HG03175 (cell line): ENCODE measurements at regions not wholly inside any gene's neighbourhood (a gene's known extent, or its start where the extent isn't known, plus 50 kb on each side); places are given as distances from the start of the nearest gene placed in this dataset.

ENCODE experiments used
- ATAC-seq: cut with Tn5 transposase; IDR thresholded peaks from one replicate; pipeline ENCODE4 v1.9.1; 2021; ENCODE audit warnings: mild to moderate bottlenecking, moderate library complexity; ENCODE audit not compliant: unreplicated experiment

GRCh38 chr2:181766129-181766528 is 85.8 kb upstream of the NEUROD1 start:
- ATAC-seq = no peak

DNA sequence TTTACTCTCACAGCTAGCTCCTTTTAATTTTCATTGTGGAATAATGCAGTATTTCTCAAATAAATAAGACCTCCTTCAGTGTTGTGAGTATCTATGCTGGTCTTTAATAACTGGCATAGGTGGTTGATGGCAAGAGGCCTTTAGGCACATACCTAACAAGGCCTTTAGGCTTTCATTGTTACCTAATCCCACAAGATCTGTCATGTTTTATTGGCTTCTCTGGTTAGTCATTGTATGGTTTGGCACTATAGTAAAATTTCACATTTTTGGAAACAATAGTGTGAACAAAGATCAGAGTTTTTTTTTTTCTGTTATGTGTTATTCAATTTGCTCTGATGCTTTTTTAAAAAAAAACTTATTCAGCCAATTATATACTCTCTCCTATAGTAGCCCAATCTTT is 89.8 kb upstream of the NEUROD1 start:
- no peak for ATAC-seq

DNA sequence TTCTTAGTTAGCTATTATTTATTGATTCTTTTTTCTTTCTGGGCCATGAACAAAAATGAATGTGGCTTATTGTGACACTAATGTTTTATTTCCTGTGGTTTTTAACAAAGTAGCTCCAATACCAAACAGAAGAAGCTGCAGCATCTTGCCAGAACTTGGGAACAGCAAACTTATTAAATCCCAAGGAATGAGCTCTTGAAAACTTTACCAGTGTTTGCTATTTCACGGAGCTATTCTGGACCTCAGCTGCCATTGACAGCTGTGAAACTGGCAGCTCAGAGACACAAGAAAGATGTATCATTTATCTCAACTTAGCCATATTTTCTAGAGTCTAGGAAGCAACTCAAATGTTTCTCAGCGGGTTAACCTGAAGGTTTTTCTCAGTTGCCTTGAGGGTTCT is 91.0 kb upstream of the NEUROD1 start:
- no peak for ATAC-seq

DNA sequence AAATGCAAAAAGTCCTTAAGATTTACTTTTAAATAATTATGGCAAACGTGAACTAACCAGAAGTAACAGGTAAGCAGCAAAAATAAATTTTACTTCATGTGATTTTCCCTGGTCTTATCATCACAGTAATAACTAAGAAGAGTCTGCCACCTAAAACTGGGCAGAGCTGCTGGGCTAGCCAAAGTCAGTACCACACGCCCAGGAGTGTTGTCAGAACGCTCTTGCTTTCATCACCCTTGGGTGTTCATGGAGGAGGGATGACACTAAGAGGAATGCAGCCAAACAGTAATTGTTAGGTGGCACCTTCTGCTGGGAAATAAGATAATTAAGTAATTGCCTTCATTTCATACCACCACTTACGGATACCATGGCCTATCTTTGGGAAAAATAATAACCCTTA is 92.0 kb upstream of the NEUROD1 start:
- no peak for ATAC-seq

- ATAC-seq = no peak
Measured at GRCh38 chr2:181772777-181773176, 92.5 kb upstream of the NEUROD1 start.

DNA sequence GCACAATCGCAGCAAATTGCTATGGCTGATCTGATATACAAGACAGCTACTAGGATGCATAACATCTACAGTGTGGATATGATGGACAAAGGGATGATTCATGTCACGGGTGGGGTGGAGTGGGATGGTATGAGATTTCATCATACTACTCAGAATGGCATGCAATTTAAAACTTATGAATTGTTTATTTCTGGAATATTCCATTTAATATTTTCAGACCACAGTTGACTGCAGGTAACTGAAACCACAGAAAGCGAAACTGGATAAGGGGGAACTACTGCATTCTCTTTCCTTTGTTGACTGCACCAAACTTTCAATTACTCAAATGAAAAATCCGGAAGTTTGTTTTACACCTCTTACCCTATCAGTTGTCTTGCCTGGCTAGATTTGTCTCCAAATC is 94.4 kb upstream of the NEUROD1 start:
- ATAC-seq = peak; percentile 54

GRCh38 chr2:181776336-181776735 is 96.0 kb upstream of the NEUROD1 start:
- no peak for ATAC-seq

DNA sequence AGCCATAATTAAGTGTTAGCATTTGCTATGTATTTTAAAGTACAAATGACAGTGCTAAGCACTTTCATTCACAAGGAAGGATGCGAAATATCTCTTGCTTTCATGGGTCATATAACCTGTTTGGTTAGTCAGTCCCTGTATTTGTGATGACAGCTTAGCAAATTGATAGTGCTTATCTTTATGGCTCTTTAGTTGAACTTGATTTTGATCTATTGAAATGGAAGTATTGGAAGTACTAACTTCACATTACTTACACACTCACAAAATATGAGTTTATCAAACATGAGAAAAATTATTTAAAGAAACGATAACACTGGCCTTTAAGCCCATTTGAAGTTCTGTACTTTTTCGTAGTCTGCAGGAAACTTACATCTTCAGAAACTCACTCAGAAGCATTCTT is 97.4 kb upstream of the NEUROD1 start:
- ATAC-seq = no peak

GRCh38 chr2:181778621-181779201 is 98.4 kb upstream of the NEUROD1 start:
- no peak for ATAC-seq

DNA sequence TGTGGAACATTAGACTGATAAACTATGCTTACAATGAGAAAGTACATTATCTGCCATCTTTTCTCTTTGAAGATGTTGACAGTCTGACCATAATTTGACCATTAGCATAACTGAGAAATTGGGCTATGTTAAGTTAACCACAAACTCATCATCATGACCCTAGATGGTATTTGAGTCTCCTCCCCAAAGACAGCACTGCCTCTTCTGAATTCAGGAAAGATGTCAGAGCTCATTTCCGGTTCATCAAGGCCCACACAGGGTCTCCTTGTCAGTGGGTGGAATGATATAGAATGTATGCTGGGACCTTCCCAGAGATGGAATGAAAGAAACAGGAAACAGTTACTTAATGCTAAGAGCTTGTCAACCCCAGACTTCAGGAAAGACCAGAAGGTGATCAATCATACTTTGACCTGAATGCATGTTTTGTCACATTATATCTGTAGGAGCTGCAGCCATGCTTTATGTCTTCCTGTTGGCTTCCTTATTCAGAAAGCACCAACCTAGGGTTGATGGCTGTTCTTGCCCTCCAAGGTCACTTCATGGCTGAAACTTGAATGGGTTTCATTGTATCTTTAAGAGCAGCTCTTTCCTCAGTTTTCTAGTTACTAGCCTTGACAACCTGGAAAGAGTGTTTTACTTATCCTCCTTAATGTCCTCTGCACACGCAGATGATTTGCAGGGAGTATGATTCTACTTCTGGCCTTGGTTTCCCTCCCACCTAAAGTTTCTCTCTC is 99.1 kb upstream of the NEUROD1 start:
- ATAC-seq = peak; percentile 21

GRCh38 chr2:181780047-181780651 is 99.8 kb upstream of the NEUROD1 start:
- peak; percentile 75 for ATAC-seq

DNA sequence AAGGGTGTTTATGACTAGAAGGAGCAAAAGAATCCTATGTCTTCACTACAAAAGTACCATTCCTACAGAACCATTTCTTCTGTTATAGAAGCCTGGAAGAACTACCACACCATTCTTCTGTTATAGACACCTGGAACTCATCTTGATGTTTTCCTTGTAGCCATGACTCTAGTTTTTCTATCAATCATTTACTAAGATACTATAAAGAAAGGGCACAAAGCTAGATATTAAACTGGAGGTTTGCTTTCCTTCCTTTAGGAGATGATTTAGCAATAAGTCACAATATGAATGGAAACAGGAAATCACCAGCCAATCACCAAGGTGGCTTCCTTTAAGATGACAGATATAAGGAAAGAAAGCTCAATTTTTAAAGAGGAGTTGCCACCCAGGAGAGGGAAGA is 100.3 kb upstream of the NEUROD1 start:
- peak; percentile 41 for ATAC-seq

GRCh38 chr2:181781078-181781786 is 100.9 kb upstream of the NEUROD1 start:
- ATAC-seq = peak; percentile 67

DNA sequence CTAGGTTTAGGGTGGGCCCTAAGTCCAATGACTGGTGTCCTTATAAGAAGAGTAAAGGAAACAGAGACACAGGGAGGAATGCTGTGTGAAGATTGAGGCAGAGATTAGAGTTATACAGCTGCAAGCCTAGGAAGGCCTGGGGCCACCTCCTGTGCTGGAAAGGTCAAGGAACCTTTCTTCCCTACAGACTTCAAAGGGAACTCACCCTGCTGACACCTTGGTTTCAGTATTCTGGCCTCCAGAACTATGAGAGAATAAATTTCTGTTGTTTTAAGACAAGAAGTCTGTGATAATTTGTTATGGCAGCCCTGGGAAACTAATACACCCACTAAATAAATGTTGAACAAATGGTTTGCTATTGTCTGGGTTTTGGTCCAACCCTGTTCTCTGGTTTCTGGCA is 102.3 kb upstream of the NEUROD1 start:
- no peak for ATAC-seq

DNA sequence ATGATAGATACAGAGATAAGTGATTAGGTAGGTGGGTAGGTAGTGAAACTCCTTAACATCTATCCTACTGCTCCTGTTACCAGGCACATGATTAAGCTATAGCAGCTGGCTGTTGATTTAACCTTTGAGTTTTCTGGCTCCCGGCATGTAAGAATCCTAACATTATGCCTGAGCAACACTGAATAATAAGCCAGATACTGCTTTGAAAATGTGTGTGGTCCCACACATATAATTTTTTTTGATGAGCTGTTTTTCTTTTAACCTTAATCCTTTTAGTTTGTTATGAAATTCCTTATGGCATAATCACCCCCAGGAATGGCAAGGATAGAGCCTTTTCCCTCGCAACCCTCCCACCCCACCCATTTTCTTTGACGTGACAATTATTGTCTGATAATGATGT is 104.2 kb upstream of the NEUROD1 start:
- ATAC-seq = no peak

DNA sequence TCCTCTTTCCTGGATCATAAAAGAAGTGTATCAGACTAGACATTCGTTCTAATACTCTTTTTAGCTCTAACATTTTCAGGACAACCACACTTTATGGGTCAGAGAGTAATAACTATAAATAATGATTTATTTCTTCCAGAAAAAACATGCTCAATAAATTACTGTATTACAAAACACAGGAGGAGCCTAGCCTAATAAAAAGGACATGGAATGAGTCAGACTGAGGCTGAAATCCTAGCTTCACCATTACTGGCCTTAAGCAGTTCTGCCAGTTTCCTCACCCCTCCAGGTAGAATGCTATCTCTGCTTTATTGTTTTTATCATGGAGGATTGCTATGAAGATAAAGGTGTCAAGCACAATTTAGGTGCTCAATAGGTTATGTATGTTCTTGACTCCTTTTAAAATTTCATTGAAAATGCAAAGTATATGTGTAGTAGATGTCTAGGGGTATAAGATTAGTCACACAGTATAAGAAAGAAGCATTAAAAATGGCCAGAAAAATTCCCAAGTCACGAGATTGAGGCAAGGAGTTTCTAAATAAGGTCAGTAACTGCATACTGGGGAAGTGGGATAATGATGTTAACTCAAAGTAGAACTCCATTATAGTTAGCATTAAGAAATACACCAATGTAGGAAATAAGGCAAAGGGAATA is 105.5 kb upstream of the NEUROD1 start:
- no peak for ATAC-seq

GRCh38 chr2:181786371-181787228 is 104.9 kb upstream of the ITPRID2 start:
- no peak for ATAC-seq

DNA sequence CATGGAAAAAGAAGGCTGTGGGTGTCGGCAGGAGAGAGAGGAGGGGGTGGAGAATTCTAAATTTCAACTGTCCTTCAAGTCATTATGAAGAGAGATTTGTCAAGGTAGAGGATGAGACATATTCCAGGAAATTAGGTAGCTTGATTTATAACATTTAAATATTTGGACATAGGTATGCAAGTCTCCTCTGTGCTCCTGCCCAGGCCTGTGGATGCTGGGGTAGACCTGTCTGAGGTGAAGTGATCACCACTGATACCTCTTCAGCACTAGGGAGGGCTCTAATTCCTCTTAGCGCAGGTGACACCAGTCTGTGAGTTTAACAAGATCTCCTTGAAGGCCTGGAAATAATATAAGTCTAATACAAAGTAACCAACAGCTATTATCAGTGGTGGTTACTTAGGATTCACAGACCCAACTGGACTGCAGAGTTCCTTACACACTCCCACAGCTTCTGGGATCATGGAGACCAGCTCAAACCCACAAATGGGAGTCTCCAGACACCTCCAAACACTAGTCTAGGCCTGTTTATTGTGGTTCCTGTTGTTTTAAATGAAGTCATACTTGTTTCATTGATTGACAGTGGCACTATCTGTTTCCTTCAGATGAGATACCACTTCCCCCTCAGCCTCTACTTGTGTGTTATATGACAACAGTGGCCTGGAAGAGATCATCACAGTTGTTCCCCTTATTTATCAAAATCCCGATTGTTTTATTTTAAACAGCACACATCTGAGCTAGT is 104.1 kb upstream of the ITPRID2 start:
- ATAC-seq = no peak

DNA sequence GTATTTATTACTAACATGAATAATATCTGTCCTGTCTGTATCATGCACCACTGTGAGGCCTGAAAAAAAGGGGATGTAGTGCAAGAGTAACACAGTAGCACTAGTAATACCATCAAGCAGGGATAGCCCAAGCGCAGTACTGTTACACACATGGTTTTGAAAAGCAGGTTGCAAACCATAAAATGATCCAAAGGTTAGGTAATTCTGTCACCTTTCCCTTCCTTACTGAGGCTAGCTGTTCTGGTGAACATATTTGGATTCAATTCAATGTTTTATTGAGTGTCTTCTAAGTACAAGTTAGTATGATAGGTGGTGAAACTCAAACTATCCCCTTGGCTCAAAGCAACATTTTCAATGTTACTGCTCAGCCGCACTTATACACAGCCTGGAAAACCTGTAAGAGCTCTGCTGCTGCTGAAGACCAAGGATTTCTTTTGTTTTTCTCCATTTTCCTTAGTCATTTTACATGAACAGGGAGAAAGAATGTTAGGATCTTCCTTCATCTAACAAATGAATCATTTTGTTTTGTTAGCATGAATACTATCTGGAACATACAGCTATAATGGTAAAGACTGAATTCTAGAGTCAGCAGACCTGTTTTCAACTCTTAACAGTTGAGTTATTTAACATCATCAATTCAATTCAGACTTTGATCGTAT is 102.5 kb upstream of the ITPRID2 start:
- ATAC-seq = no peak
